ENCODE measurements at regions not wholly inside any gene's neighbourhood (a gene's known extent, or its start where the extent isn't known, plus 50 kb on each side); places are given as distances from the start of the nearest gene placed in this dataset.

DNA sequence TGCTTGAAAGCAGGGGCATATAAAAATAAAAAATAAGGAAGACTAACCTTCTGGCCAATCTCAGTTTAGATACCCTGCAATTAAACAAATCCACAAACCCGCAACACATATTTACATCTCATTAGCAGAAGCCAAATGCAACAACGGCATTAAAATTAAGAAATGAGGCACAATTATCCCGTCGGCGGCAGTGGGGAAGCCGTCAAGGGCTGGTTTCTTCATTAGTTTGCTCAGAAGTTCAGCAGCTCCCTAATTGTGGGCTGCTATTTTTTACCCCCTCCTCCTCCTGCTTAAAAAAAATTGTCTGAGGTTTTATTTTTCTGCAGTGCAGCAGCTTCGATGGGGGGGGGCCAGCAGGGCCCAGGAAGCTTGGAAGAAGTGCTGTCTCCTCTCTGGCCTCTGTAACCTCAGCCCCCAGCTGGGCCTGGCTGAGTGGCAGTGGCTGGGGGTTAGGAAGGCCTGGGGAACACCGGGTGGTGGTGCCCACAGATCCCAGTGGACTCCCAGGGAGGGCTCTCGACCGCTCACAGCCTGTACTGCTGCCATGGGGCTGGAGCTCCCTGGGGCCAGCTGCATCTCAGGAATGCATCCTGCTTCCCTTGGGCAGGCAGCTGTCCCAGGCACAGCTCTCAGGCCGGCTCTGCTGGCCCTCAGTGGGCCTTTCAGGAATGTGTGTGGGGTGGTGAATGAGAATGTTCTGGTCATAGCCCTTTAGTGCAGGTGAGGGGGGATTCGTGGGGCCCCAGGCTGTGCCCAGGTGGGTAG lies 148.7 kb upstream of the B3GAT1 start:
- TF ChIP-seq, protein P1, sequence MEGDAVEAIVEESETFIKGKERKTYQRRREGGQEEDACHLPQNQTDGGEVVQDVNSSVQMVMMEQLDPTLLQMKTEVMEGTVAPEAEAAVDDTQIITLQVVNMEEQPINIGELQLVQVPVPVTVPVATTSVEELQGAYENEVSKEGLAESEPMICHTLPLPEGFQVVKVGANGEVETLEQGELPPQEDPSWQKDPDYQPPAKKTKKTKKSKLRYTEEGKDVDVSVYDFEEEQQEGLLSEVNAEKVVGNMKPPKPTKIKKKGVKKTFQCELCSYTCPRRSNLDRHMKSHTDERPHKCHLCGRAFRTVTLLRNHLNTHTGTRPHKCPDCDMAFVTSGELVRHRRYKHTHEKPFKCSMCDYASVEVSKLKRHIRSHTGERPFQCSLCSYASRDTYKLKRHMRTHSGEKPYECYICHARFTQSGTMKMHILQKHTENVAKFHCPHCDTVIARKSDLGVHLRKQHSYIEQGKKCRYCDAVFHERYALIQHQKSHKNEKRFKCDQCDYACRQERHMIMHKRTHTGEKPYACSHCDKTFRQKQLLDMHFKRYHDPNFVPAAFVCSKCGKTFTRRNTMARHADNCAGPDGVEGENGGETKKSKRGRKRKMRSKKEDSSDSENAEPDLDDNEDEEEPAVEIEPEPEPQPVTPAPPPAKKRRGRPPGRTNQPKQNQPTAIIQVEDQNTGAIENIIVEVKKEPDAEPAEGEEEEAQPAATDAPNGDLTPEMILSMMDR (IDR thresholded peaks at IDR 0.05): no peak
- TF ChIP-seq POLR2A (IDR thresholded peaks at IDR 0.05; ENCODE audit: low read depth) (no peak), EP300 (IDR thresholded peaks at IDR 0.05) (no peak), POLR2AphosphoS5 (IDR thresholded peaks at IDR 0.05) (no peak)

Measured in esophagus muscularis mucosa (tissue), 4 donors.